Endothelial cell (in vitro differentiated cells): ENCODE measurements at regions not wholly inside any gene's neighbourhood (a gene's known extent, or its start where the extent isn't known, plus 50 kb on each side); places are given as distances from the start of the nearest gene placed in this dataset.

Source experiments
- DNase-seq: peaks from one replicate; pipeline ENCODE4 v3.0.0; 2021; ENCODE audit warnings: low spot score
- H3K27ac Mint-ChIP-seq: one replicate; pipeline ENCODE4 v1.8.0; 2021; ENCODE audit warnings: mixed read lengths, inconsistent platforms; ENCODE audit not compliant: unreplicated experiment
- H3K27me3 Mint-ChIP-seq: one replicate; pipeline ENCODE4 v1.8.0; 2021; ENCODE audit warnings: mild to moderate bottlenecking, moderate library complexity, mixed read lengths, inconsistent platforms; ENCODE audit not compliant: unreplicated experiment
- H3K36me3 Mint-ChIP-seq: one replicate; pipeline ENCODE4 v1.8.0; 2021; ENCODE audit warnings: mild to moderate bottlenecking, low read depth, mixed read lengths, inconsistent platforms; ENCODE audit not compliant: unreplicated experiment
- H3K4me1 Mint-ChIP-seq: one replicate; pipeline ENCODE4 v1.8.0; 2021; ENCODE audit warnings: mild to moderate bottlenecking, mixed read lengths, inconsistent platforms; ENCODE audit not compliant: unreplicated experiment
- H3K4me3 Mint-ChIP-seq: one replicate; pipeline ENCODE4 v1.8.0; 2021; ENCODE audit warnings: mild to moderate bottlenecking, mixed read lengths, inconsistent platforms; ENCODE audit not compliant: unreplicated experiment
- H3K9me3 Mint-ChIP-seq: one replicate; pipeline ENCODE4 v1.8.0; 2021; ENCODE audit warnings: mixed read lengths, inconsistent platforms; ENCODE audit not compliant: unreplicated experiment
- CTCF ChIP-seq: fragments of 200-600 bp; sonication (generic); IDR thresholded peaks from one replicate; pipeline ENCODE4 v1.5.0; 2021; ENCODE audit warnings: antibody characterized with exemption; ENCODE audit not compliant: unreplicated experiment

GRCh38 chr12:84658877-84659276 lies 253.7 kb downstream of the SLC6A15 start:
- H3K36me3 Mint-ChIP-seq = no peaks in the 10 kb centered on the region
- H3K4me1 Mint-ChIP-seq = no peaks in the 10 kb centered on the region
- DNase-seq = no peak
- H3K27ac Mint-ChIP-seq = no peak overlapping the region
- no peak for TF ChIP-seq CTCF
- no peak overlapping the region for H3K4me3 Mint-ChIP-seq
- no peaks in the 10 kb centered on the region for H3K9me3 Mint-ChIP-seq
- H3K27me3 Mint-ChIP-seq = no peaks in the 10 kb centered on the region

- Mint-ChIP-seq H3K36me3 (no peaks in the 10 kb centered on the region), H3K4me1 (no peaks in the 10 kb centered on the region), H3K4me3 (no peak overlapping the region), H3K27ac (no peak overlapping the region), H3K9me3 (no peaks in the 10 kb centered on the region), H3K27me3 (no peaks in the 10 kb centered on the region)
- no peak for TF ChIP-seq CTCF
- DNase-seq = no peak
These were observed 255.9 kb downstream of the SLC6A15 start for GRCh38 chr12:84656705-84657104.

- DNase-seq = no peak
- Mint-ChIP-seq H3K36me3 (no peaks in the 10 kb centered on the region), H3K4me1 (no peaks in the 10 kb centered on the region), H3K9me3 (no peaks in the 10 kb centered on the region), H3K4me3 (no peak overlapping the region), H3K27me3 (no peaks in the 10 kb centered on the region), H3K27ac (no peak overlapping the region)
- TF ChIP-seq CTCF = no peak
These were observed 259.1 kb downstream of the SLC6A15 start for GRCh38 chr12:84653482-84653881.

- Mint-ChIP-seq H3K9me3 (no peaks in the 10 kb centered on the region), H3K27ac (no peak overlapping the region), H3K27me3 (no peaks in the 10 kb centered on the region), H3K4me3 (no peak overlapping the region), H3K4me1 (no peaks in the 10 kb centered on the region), H3K36me3 (no peaks in the 10 kb centered on the region)
- no peak for DNase-seq
- TF ChIP-seq CTCF = no peak
These were observed 264.2 kb downstream of the SLC6A15 start for GRCh38 chr12:84648425-84648824.

- no peaks in the 10 kb centered on the region for H3K27me3 Mint-ChIP-seq
- H3K9me3 Mint-ChIP-seq = no peaks in the 10 kb centered on the region
- no peaks in the 10 kb centered on the region for H3K36me3 Mint-ChIP-seq
- no peak overlapping the region for H3K4me3 Mint-ChIP-seq
- no peak overlapping the region for H3K27ac Mint-ChIP-seq
- no peaks in the 10 kb centered on the region for H3K4me1 Mint-ChIP-seq
- TF ChIP-seq CTCF = no peak
- no peak for DNase-seq
These were observed 267.7 kb downstream of the SLC6A15 start for GRCh38 chr12:84644908-84645307.
